DMS53 treated with DMSO at 0.1 percent for 48 hours (cell line): ENCODE measurements at regions not wholly inside any gene's neighbourhood (a gene's known extent, or its start where the extent isn't known, plus 50 kb on each side); places are given as distances from the start of the nearest gene placed in this dataset.
"Not testable (repeated sequence)": the region's sequence is repeated elsewhere in the genome, so short reads cannot be mapped to it uniquely, and the experiment has no call there.

Source experiments
- DNase-seq: peaks from one replicate; lab custom pipeline; 2025; ENCODE audit not compliant: unreplicated experiment; lab: John Stamatoyannopoulos, UW

DNA sequence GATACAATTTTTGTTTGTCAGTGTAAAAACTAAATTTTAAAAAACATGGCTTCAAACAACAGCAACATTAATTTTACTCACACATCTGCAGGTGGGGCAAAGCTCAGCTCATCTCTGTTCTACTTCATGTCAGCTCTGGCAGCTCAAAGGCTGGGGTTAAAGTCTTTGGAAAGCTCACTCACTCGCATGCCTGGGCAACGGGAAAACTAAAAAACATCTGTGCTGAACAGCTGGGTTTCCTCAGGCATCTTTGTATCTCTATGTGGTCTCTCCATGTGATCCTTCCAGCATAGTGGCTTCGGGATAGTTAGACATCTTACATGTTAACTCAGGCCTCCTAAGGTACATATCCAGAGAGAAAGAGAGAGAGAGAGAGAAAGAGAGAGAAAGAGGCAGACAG lies 499.6 kb downstream of the RFPL4B start:
- no peak for DNase-seq

DNA sequence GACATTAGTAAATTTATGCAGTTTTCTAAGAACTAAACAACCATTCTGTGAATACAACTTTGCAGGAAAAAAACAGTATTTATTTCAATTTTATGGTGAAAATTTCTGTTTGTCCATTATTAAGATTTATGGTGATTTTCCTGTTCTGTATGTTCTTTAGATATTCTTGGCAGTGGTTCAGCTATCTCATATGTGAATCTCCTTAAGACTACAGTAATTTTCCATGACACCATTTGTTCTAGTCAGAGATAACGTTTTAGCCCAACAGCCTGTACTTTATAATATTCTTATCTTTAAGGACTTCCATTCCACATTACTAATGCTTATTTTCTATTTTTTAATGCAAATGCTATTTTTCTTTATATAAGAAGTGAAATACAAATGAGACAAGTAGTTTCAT lies 504.0 kb downstream of the RFPL4B start:
- no peak for DNase-seq

DNA sequence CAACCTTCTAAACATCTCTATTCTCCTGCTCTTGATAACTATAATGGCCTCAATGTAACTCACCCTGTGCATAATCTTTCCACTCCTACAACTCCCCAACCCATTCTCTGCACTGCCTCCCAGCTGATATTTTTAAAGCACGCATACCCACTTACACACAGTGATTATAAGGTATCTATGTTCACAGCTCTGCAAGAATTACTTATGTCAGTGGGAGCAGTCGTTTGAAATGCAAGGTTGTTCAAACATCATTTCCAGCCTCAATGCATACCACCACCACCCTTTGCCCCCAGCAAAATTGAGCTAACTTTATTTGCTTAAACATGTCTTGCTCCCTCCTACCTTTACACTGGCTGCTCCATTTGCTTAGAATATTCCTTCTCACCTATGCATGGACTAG lies 506.0 kb downstream of the RFPL4B start:
- DNase-seq: no peak

DNA sequence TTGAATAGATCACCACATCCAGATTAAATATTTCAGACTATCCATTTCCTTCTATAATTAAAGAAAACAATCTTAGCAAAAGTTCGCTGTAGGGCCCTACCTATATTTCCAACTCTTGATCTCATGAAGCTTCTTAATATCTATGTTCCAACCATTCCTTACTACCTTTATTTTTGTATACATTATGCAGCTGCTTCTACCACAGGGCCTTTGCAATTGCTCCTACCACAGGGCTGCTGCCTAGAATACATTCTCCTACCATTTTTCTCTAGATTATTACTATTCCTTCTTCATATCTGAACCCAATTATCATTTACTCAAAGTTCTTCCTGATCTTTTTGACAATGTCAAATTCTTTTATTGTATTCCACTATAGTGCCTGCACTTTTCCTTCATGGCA lies 516.6 kb downstream of the RFPL4B start:
- no peak for DNase-seq

DNA sequence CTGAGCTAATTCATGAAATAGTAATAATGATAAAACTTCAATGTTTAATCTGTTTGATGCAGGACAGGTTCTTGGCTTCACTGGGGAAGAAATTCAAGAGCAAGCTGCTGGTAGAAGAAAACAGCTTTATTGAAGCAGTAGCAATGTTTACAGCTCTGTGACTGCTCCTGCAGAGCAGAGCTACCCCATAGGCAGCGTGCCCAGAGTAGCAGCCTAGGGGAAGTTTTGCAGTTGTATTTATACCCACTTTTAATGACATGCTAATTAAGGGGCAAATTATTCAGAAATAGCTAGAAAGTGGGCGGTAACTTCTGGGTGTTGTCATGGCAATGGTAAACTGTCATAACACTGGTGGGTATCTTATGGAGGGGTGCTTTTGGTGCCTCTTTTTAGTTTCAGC lies 518.0 kb downstream of the RFPL4B start:
- no peak for DNase-seq

DNA sequence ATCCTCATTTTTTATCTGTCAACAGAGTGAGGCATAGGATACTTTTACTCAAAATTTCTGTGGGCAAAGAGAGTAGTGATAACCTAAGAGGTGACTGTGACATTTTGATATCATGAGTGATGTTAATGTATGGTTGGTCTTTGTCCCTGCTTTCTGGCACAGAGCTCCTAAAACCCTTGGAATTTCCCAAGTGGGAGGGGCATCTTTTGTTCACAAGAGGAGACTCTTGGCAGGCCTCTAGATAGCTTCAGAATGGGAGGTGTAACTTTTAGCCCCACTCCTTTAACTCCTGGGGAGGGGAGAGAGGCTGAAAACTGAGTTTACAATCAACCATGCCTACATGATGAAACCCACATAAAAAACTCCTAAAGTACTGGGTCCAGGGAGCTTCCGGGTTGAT lies 527.8 kb downstream of the RFPL4B start:
- no peak for DNase-seq

DNA sequence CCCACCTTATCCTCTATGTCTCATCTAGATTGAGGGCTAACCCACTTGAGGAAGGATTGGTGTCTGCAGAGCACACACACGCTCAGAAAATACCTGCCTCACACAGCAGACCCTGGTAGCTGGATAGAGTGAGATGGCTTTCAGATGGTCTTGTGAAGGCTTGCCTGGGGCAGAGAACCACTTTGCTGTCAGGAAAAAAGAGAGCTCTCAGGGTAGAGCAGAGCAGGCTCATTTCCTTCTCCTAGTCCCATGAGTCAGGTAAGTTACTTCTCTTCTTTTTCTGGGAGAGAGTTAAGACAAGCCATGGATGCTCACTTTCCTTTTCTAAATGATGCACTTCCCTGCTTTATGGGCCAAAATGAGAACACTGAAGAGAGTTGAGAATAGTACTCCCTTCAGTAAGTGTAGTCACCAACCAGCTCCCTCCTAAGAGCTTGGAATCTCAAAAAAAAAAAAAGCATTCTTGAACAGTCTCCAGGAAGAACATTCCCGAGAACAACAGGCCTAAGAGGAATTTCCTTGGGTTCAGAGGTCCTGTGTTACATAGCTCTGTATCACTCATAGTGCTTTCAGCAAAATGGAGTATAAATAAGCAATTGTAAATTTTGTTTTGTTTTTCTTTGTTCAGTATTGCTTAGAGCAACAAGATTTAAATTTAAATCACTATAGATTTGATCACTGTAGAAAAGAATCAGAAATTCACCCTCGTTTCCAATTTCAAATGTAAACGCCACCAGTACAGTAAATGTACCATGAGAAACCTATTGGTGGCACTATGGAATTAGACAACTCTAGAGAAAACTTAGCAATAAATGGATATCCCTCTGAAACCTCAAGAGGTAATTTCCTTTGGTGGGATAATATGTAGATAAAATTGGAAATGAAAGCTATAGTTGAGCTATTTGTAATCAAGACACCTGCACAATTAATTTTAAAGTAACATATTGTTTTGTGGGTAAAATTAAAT lies 530.3 kb downstream of the RFPL4B start:
- DNase-seq: no peak

DNA sequence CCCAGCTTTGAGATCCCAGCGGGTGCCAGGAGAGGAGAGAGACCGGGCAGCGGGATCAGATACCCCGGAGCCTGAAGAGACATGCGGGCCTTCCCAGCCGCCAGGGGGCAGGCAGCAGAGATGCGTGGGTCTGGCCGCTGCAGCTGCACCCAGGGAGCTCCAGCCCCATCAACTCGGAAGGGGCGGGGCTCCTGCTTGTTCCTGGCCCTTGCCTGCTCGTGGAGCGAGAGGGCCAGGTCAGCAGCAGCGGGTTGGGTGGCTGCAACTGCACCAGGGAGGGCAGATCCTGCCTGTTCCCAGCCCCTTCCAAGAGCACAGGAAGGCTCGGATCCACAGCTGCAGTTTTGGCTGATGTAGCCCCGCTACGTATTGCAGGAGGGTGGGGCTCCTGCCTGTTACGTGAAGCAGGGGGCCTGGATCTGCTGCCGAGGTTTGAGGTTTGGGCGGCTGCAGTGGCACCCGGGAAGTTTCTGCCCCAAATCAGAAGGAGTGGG lies 532.8 kb downstream of the RFPL4B start:
- no peak for DNase-seq

DNA sequence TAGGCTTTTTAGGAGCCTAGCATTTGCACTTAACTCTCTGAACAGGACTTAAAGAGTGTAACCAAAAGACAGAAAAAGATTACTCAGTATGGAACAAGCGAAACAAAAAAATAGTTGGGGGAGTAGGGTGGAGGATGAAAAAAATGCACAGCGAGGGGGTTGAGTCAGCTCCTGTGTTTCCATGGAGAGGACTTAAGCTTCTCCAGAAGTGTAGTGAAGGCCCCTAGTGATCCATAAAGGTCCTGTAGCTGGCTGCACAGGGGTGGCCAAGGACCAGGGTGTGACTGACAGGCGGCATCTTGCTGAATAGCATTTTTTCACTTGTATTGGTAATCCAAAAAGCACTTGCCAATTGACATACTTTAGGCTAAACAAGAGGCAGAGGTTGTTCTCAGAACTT lies 533.9 kb downstream of the RFPL4B start:
- DNase-seq: no peak

DNA sequence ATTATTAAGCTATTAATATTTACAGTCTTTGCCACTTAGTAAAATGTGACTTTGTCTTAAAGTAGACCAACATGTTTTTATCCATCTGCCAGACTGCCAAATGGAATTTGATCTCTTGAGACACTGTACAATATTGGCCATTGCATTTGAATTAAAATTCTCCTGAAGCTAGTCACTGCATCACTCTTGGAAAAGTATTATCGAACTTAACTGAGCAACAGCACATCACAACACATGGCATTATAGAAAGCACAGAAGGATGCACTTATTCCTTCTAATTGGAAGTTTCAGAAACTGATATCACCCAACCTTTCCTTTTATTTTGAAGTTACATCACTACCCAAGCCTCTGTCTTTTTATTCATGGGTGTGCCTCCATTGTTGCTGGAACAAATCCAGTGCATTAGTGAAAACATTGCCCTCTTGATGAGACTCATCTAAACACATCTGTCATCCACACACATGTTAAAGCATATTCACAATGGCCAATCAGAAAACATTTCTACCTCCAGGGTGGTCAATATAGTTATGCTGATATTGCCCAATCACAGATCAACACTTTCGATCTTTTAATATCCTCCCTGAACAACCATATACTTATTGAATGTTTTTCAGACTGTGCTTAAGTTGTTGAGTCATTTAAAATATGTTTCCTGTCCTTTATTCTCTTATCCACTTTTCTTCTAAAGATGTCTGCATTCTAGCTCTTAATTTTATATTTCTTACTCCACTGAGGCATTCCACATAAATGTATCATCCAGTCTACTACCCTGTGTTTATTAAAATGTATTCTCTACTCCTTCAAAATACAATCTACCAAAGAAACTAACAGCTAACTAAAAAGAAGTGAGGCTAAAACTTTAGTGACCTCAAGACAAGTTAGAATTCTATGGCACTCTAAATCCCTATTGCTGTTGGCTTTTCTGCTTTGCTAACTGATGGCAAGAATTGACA lies 535.0 kb downstream of the RFPL4B start:
- DNase-seq: no peak

DNA sequence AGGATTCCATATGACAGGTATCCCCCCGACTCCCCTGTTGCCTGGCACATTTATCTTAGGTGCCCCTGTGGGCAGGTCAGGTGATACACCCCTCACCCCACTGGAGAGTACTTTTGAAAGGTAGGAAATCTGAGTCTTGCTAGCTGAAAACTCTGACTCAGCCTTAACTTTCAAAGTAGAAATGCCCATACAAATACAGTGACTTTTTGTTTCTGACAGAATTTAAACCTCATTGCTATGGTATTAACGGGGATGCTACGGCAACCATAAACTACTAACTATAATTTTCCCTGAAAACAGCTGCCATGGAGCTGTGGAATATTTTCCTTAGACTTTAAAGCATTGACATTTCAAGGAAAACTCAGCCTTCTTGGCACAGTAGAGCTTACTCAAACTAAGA lies 536.0 kb downstream of the RFPL4B start:
- DNase-seq: no peak

DNA sequence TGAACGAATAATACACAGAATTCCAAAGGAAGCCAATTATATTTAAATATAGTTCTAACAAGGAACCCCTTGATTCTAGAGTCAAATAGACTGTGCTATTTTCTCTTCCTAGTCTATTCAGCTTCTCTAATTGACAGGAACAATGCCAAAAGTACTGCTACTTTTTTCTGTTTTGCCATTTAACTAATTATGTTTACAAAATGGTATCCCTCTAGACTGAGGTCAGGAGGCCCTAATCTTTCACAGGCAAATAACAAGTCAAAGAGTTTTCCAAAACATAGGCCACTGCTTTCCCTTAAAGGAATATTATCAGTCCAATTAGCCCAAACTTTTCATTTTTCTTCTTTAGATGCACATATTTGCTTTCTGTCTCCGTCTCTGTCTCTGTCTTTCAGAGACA lies 539.3 kb downstream of the RFPL4B start:
- DNase-seq: no peak

DNA sequence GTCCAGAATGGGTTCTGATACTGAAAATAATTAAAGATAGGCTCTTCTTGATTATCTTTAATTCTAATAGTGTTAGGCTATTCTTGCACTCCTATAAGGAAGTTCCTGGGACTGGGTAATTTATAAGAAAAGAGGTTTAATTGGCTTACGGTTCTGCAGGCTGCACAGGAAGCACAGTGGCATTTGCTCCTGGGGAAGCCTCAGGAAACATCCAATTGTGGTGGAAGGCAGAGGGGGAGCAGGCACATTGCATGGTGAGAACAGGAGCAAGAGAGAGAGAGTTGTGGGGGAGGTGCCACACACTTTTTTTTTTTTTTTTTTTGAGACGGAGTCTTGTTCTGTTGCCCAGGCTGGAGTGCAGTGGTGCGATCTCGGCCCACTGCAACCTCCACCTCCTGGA lies 540.3 kb downstream of the RFPL4B start:
- DNase-seq: not testable (repeated sequence)

DNA sequence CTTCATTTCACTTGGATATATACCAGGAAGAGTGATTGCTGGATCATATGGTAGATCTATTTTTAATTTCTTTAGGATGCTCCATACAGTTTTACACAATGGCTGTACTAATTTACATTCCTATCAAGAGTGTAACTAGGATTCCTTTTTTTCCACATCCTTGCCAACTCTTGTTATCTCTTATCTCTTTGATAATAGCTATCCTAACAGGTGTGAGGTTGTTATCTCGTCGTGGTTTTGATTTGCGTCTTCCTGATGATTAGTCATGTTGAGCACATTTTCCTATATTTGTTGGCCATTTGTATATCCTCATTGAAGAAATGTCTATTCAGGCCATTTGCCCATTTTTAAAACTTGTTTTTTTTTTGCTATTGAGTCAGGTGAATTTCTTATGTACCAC lies 552.4 kb downstream of the RFPL4B start:
- no peak for DNase-seq

DNA sequence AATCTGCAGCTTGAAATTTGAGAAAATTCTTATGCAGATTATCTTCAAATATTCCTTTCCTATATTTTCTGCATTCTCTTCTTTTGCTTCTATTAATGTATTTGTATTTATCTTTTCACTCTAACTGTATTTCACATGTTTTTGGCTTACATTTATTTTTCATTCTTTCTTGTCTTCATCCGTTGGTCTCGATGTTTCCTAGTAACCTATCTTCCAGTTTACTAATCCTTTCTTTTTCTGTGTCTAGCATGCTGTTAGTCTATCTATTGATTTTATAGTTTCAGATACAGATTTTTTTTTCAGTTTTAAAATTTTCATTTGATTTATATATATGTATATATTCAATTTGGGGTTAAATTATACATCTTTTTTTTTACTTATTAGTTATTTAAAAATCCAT lies 556.2 kb downstream of the RFPL4B start:
- DNase-seq: no peak

DNA sequence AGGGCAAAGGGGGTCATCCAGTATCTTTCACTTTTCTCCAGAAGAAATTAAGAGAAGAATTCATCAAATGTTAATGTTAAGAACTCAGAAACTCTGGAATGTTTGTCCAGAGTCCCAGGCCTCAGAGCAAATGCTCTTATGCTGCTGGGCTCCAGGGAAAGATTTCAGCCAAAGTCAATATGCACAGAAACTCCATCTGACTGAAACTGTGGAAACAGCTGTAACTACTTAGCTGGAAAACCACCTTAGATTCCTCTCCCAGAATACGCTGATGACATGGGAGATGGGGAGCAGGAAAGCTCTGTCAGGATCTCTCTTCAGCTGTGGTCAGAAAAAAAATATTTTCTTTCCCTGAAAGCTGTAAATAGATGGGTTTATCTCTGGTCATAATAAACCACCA lies 559.6 kb downstream of the RFPL4B start:
- peak; percentile 54 for DNase-seq

DNA sequence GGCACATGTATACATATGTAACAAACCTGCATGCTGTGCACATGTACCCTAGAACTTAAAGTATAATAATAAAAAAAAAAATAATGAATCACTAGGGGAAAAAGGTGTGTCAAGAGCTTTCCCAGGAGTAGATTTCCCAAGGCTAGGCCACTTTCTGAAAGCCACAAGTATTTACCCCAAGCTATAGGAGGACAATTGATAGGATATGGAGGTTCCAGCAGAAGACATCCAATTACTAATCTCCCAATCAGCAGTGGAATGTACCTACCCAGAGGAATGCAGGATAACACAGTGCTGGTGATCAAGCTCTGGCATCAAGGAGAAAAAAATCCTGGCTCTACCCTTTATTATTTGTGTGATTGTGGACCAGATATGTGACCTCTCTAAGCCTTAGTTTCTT lies 562.7 kb downstream of the RFPL4B start:
- DNase-seq: no peak

DNA sequence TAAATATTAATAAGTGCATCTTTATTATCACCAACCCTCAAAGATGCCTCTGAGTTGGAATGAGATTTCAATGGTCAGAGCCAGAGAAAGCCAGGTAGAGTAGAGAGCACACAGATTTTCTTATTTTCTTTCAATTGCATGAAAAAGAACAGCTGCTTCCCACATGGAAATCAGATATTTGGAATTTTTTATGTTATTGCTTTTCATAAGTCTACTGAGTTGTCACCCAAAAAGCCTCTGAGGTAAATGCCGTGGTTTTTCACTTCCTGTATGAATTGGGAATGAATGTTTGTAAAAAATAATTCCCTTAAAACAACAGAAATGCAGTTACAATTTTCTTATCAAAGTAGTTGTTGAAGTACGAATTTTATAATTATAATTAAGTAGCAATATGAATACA lies 563.1 kb downstream of the RFPL4B start:
- DNase-seq: no peak

DNA sequence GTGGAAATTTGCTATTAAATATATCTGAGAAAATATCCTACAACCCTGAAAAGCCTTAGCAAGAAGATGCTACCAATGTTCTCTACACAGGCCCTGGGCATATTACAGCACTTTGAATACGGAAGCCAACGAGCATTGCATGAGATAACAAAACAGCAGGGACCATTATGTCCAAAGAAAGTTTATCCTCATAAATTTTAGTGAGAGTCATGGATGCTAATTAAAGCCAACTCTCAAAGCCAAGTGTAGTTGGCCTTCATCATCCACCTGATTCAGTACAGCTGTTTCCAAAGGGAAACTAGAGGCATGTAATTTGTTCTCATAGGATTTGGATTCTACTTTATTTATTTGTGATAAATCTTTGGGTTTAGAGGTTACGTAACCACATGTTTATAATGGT lies 564.8 kb downstream of the RFPL4B start:
- no peak for DNase-seq

DNA sequence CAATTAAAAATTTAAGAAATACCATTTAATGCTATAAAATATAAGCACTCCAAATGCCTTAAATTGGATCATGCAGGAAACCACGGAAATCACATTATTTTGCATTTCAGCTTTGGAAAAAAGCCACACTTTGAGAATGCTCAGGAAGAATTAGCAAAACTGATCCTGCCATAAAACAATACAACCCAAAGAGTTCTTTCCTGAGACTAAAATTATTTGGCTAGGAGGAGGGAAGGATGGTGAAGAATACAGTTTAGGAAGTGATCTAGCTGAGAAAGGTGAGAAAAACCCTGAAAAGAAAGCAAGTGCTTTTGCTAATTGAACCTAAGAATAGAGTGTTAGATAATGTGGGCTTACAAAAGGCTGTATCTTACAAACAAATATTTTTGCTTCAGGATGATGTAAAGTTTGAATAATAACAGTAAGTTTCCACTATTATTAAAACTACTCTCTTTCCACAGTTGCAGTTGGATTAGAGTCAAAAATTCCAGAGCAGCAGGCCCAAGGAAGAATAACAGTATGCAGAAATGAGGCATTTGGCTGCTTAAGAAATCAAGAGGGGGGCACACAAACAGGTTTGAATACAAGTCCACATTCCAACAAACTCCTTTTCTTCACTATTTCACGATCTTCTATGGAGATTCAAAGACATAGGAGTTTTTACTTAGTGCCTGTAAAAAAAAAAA lies 565.4 kb downstream of the RFPL4B start:
- no peak for DNase-seq

DNA sequence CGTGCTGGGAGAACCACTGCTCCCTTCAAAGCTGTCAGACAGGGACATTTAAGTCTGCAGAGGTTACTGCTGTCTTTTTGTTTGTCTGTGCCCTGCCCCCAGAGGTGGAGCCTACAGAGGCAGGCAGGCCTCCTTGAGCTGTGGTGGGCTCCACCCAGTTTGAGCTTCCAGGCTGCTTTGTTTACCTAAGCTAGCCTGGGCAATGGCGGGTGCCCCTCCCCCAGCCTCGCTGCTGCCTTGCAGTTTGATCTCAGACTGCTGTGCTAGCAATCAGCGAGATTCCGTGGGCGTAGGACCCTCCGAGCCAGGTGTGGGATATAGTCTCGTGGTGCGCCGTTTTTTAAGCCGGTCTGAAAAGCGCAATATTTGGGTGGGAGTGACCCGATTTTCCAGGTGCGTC lies 572.6 kb downstream of the RFPL4B start:
- not testable (repeated sequence) for DNase-seq
